ENCODE measurements at regions not wholly inside any gene's neighbourhood (a gene's known extent, or its start where the extent isn't known, plus 50 kb on each side); places are given as distances from the start of the nearest gene placed in this dataset.

GRCh38 chr6:169833258-169833794 lies 81.9 kb downstream of the ERMARD start:
- no peak overlapping the region for H3K4me3 ChIP-seq
- H3K27ac ChIP-seq: no peak overlapping the region
- no peaks in the 10 kb centered on the region for H3K27me3 ChIP-seq
- peak; percentile 5 for DNase-seq
- no peaks in the 10 kb centered on the region for H3K9me3 ChIP-seq
- no peaks in the 10 kb centered on the region for H3K36me3 ChIP-seq (ENCODE audit: low read depth, missing control alignments)
- intact Hi-C loops (cut with DNase I; ENCODE audit: low total_unique reads): loop anchor here (10.0 kb wide), 1 partner anchor 461 kb away; the partner anchor contains the start of gene DLL1
- H3K4me1 ChIP-seq: no peaks in the 10 kb centered on the region
- 90 to 95% methylated on average over 7 of the region's 7 CpGs for WGBS, 2 donors
- TF ChIP-seq POLR2A (IDR thresholded peaks at IDR 0.05): no peak
- no peak for TF ChIP-seq CTCF (IDR thresholded peaks at IDR 0.05)

GRCh38 chr6:169832247-169832948 lies 81.0 kb downstream of the ERMARD start:
- WGBS, 2 donors: 29 to 35% methylated on average over 4 of the region's 4 CpGs
- Histone ChIP-seq H3K27me3 (no peaks in the 10 kb centered on the region), H3K4me1 (no peaks in the 10 kb centered on the region), H3K36me3 (ENCODE audit: low read depth, missing control alignments) (no peaks in the 10 kb centered on the region), H3K4me3 (no peak overlapping the region), H3K27ac (no peak overlapping the region), H3K9me3 (no peaks in the 10 kb centered on the region)
- intact Hi-C loops (cut with DNase I; ENCODE audit: low total_unique reads): loop anchor here (10.0 kb wide), 1 partner anchor 462 kb away; the partner anchor contains the start of gene DLL1
- DNase-seq: peak; percentile 14
- no peak for TF ChIP-seq CTCF (IDR thresholded peaks at IDR 0.05)
- no peak for TF ChIP-seq POLR2A (IDR thresholded peaks at IDR 0.05)

GRCh38 chr6:169831450-169832246 lies 80.2 kb downstream of the ERMARD start:
- DNase-seq: peak; percentile 86
- TF ChIP-seq POLR2A (IDR thresholded peaks at IDR 0.05) (no peak), CTCF (IDR thresholded peaks at IDR 0.05) (peak; percentile 87 to 95 (median 93))
- no peak overlapping the region for H3K4me3 ChIP-seq
- WGBS, 2 donors: 26 to 38% methylated on average over 21 to 32 of the region's 32 CpGs
- H3K27ac ChIP-seq: no peak overlapping the region
- intact Hi-C loops (cut with DNase I; ENCODE audit: low total_unique reads): loop anchor here (10.0 kb wide), 1 partner anchor 463 kb away; the partner anchor contains the start of gene DLL1
- no peaks in the 10 kb centered on the region for H3K9me3 ChIP-seq
- H3K4me1 ChIP-seq: no peaks in the 10 kb centered on the region
- H3K36me3 ChIP-seq (ENCODE audit: low read depth, missing control alignments): no peaks in the 10 kb centered on the region
- H3K27me3 ChIP-seq: no peaks in the 10 kb centered on the region

All from testis (tissue), 2 donors.